Vagina (tissue), 2 donors: ENCODE measurements at regions not wholly inside any gene's neighbourhood (a gene's known extent, or its start where the extent isn't known, plus 50 kb on each side); places are given as distances from the start of the nearest gene placed in this dataset.

ENCODE experiments used
- POLR2A ChIP-seq, 2 donors: fragments of 450-650 bp; IDR thresholded peaks; one replicate each; pipeline ENCODE4 v1.6.1; 2017; ENCODE audit warnings: antibody characterized with exemption in 2 of 2, mild to moderate bottlenecking in 2 of 2, moderate library complexity in 2 of 2
- TF ChIP-seq, protein P1 (sequence below), 3 experiments: fragments of 450-650 bp in 2 of 3; fragments of 200-600 bp in 1 of 3; sonication (generic) in 1 of 3; IDR thresholded peaks; one replicate each; pipeline ENCODE4 v1.5.1; 2017 to 2019; ENCODE audit warnings: antibody characterized with exemption in 3 of 3, mild to moderate bottlenecking in 2 of 3, moderate library complexity in 2 of 3

DNA sequence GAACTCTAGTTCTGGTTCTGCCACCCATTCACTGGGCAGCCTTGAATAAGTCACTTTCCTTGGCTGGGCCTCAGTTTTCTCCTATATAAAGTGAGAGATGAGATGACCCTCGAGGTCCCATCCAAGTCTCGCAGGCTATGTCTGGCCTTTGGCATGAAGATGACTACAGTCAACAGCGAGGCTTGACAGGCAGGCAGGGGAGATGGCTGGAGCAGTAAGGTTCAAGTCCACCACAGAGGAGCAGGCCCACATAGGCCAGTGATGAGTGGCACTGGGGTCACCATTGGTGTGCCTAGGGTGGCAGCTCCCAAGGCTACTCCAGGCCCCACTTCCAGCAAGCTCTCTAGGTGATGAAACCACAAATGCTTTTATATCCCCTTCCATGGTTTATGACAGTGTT, 161.4 kb downstream of the ZFP36L2 start:
- TF ChIP-seq, protein P1, sequence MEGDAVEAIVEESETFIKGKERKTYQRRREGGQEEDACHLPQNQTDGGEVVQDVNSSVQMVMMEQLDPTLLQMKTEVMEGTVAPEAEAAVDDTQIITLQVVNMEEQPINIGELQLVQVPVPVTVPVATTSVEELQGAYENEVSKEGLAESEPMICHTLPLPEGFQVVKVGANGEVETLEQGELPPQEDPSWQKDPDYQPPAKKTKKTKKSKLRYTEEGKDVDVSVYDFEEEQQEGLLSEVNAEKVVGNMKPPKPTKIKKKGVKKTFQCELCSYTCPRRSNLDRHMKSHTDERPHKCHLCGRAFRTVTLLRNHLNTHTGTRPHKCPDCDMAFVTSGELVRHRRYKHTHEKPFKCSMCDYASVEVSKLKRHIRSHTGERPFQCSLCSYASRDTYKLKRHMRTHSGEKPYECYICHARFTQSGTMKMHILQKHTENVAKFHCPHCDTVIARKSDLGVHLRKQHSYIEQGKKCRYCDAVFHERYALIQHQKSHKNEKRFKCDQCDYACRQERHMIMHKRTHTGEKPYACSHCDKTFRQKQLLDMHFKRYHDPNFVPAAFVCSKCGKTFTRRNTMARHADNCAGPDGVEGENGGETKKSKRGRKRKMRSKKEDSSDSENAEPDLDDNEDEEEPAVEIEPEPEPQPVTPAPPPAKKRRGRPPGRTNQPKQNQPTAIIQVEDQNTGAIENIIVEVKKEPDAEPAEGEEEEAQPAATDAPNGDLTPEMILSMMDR (IDR thresholded peaks at IDR 0.05): no peak
- TF ChIP-seq POLR2A (IDR thresholded peaks at IDR 0.05): no peak
